ENCODE measurements at regions not wholly inside any gene's neighbourhood (a gene's known extent, or its start where the extent isn't known, plus 50 kb on each side); places are given as distances from the start of the nearest gene placed in this dataset.

DNA sequence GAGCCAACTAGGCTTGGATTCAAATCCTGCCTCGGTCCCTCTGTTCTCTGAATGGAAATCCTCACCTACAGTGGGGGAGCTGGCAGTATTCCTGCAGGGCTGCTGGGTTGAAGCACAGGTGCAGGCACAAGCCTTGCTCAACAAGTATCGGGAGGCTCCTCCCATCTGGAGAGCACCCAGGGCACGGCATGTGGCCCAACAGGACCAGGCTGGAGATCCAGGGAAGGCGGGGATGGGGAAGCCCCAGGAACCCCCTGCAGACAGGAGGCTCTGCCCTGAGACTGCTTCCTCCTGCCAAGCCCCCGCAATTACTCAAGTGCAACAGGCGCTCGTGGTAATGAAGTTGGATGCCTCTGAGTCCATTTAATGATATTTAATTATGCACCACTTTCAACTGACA is 128.0 kb upstream of the VSTM2B start:
- no peak for DNase-seq (ENCODE audit: low read depth)
- no peak overlapping the region for H3K4me3 ChIP-seq (replicated peaks; ENCODE audit: low read depth, low read length)
- TF ChIP-seq, protein P1, sequence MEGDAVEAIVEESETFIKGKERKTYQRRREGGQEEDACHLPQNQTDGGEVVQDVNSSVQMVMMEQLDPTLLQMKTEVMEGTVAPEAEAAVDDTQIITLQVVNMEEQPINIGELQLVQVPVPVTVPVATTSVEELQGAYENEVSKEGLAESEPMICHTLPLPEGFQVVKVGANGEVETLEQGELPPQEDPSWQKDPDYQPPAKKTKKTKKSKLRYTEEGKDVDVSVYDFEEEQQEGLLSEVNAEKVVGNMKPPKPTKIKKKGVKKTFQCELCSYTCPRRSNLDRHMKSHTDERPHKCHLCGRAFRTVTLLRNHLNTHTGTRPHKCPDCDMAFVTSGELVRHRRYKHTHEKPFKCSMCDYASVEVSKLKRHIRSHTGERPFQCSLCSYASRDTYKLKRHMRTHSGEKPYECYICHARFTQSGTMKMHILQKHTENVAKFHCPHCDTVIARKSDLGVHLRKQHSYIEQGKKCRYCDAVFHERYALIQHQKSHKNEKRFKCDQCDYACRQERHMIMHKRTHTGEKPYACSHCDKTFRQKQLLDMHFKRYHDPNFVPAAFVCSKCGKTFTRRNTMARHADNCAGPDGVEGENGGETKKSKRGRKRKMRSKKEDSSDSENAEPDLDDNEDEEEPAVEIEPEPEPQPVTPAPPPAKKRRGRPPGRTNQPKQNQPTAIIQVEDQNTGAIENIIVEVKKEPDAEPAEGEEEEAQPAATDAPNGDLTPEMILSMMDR (IDR thresholded peaks at IDR 0.05; ENCODE audit: low read length, missing control alignments): no peak

DNA sequence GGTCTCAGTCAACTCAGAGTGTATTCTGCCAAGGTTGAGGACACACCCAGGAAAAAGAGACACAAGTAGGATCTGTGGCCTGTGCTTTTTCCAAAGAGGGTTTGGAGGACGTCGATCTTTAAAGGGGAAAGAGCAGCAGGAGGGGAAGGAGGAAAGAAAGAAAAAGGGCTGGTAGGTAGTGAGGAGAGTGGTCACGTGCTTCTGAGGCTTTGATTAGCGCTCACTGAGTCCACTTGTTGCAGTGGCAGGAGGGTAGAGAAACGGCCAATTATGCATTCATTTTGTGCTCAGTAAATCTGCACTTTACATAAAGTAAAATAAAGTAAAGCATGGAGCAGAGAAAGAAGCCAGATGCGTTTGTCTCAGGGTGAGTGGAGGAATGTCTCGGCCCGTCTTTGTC is 126.0 kb upstream of the VSTM2B start:
- TF ChIP-seq, protein P1 (IDR thresholded peaks at IDR 0.05; ENCODE audit: low read length, missing control alignments): no peak
- no peak overlapping the region for H3K4me3 ChIP-seq (replicated peaks; ENCODE audit: low read depth, low read length)

DNA sequence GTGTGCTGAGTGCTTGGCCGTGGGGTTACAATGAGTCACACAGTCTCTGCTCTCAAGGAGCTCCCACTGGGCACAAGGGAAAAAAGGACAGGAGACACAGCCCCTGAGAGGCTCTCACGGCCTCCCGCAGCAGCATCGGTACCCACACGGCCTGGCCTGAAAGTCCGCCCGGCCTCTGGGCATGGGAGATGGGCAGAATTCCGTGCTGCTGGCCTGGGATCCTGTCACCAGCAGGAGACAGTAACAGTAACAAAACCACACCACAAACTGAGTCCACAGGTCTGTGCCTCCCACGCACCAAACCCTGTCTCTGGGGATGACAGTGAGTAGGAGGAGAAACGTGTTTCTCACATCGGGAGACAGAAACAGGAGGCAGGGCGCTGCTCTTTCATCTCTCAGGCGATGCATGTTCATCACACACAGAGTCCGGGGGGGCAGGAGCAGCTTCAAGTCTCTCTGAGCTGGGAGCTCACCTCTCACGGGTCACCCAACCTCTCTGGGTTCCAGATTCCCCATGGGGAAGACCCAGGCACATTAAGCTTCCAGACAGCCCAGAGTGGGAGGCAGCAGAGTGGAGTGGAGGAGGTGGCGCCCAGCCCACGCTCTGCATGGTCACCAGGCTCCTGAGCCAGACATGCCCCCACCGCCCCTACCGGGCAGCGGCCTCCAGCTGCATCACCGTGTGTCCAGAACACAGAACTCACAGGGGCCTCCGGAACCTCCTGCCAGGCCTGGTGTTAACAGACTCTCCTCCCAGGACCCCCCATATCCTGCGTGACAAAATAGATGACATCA is 124.7 kb upstream of the VSTM2B start:
- no peak overlapping the region for H3K4me3 ChIP-seq (replicated peaks; ENCODE audit: low read depth, low read length)
- TF ChIP-seq, protein P1 (IDR thresholded peaks at IDR 0.05; ENCODE audit: low read length, missing control alignments): no peak
- no peak for DNase-seq (ENCODE audit: low read depth)

More for the DNA sequence above, 126.0 kb upstream of the VSTM2B start:
- DNase-seq (ENCODE audit: low read depth): no peak

DNA sequence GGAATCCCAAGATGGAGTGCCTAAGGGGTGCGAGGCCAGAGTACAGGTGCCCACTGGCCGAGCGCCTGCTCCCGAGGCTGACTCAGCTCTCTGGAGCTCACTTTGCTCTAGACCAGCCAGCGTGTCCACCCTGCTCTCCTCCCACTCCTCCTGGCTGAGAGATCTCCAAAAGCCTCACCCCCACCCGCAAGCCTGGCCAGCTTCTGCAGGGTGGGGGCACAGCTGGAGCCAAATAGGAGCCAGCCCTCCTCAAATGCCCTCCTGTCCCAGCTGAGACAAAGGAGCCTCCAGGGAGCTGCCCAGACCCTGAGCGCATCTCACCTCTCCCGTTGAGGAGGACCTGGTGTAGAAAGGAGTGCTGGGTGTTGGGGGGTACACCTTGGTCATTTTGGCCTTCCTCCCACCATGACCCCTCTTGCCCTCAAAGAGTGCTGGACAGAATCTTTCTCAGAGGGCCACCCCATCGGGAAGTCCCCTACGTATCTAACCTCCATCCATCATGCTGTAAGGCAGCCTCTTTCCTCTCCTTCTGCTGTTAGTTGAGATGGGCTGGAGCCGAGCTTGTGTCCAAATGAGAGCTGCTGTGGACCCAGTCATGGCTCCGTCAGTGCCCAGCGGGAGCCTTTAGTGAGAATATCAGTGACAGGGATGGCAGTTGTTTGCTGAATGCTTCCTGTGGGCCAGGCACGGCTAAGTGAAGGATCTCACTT is 123.9 kb upstream of the VSTM2B start:
- TF ChIP-seq, protein P1 (IDR thresholded peaks at IDR 0.05; ENCODE audit: low read length, missing control alignments): no peak
- no peak for DNase-seq (ENCODE audit: low read depth)
- H3K4me3 ChIP-seq (replicated peaks; ENCODE audit: low read depth, low read length): no peak overlapping the region

DNA sequence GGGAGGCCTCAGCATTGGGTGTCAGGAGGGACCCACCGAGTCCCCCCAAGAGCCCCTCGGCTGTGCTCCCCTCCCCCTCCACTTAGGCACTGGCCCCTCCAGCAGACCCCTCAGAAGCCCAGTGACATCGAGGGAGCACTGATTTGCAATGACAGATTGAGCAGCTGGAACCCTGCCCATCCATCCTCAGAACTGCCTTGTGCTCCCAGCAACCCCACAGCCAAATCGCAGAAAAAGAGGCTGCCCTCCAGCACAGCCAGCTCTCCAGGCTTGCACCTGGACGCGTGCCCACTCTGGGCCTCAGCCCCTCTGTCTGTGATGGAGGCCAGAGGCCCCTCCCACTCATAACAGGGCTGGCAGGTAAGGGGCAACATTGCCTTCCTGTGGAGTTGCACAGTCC is 123.2 kb upstream of the VSTM2B start:
- no peak for DNase-seq (ENCODE audit: low read depth)
- H3K4me3 ChIP-seq (replicated peaks; ENCODE audit: low read depth, low read length): no peak overlapping the region
- TF ChIP-seq, protein P1 (IDR thresholded peaks at IDR 0.05; ENCODE audit: low read length, missing control alignments): no peak

DNA sequence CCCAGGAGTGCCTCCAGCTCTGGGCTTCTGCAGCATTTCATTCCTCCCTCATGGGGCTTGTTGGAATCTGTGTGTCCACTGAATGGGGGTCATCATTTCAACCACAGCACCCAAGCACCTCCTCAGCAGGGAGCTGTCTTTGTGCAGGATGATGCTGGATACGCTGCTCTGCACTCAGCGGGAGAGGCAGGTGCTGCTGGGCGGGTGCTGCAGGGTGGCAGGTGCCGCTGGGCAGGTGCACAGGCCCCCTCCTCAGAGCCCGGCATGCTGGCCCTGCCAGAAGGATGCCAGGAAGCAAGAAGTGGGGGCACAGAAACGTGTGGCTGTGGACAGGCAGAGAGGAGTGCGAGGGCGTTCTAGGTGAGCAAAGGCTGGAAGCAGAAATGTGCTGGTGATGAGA is 121.8 kb upstream of the VSTM2B start:
- no peak for DNase-seq (ENCODE audit: low read depth)
- H3K4me3 ChIP-seq (replicated peaks; ENCODE audit: low read depth, low read length): no peak overlapping the region
- TF ChIP-seq, protein P1 (IDR thresholded peaks at IDR 0.05; ENCODE audit: low read length, missing control alignments): no peak

All from fibroblast of pulmonary artery (primary cell).